ENCODE measurements at regions not wholly inside any gene's neighbourhood (a gene's known extent, or its start where the extent isn't known, plus 50 kb on each side); places are given as distances from the start of the nearest gene placed in this dataset.

- TF ChIP-seq ARID4A (CRISPR knock-in tag; IDR thresholded peaks at IDR 0.05; ENCODE audit: borderline replicate concordance), result peak; percentile 38; the same call in 1 of the 2 replicates
- peak; percentile 83; the same call in 1 of the 2 replicates for TF ChIP-seq MED13 (CRISPR knock-in tag; IDR thresholded peaks at IDR 0.05)
- peak; percentile 34; the same call in 1 of the 2 replicates for TF ChIP-seq DMAP1 (CRISPR knock-in tag; IDR thresholded peaks at IDR 0.05)
- TF ChIP-seq TBX2 (CRISPR knock-in tag; IDR thresholded peaks at IDR 0.05; ENCODE audit: borderline replicate concordance), result peak; percentile 68; the same call in 1 of the 2 replicates
- TF ChIP-seq ATF3 (CRISPR knock-in tag; IDR thresholded peaks at IDR 0.05), result peak; percentile 27; the same call in 1 of the 2 replicates
- peak; percentile 82 for TF ChIP-seq ELF3 (CRISPR knock-in tag; IDR thresholded peaks at IDR 0.05)
- TF ChIP-seq NFIC (IDR thresholded peaks at IDR 0.05; ENCODE audit: low read length), result peak; percentile 73; the same call in 1 of the 2 replicates
- TF ChIP-seq ZNF547 (CRISPR knock-in tag; IDR thresholded peaks at IDR 0.05), result no peak
- TF ChIP-seq NR2C2 (CRISPR knock-in tag; IDR thresholded peaks at IDR 0.05; ENCODE audit: borderline replicate concordance), result peak; percentile 27; the same call in 1 of the 2 replicates
- peak; percentile 52 for TF ChIP-seq HNF1A (IDR thresholded peaks at IDR 0.05; ENCODE audit: low read depth)
- peak; percentile 60; the same call in 1 of the 2 replicates for TF ChIP-seq HNF1A (CRISPR knock-in tag; IDR thresholded peaks at IDR 0.05; ENCODE audit: borderline replicate concordance)
- TF ChIP-seq FOXA3 (CRISPR knock-in tag; IDR thresholded peaks at IDR 0.05), result peak; percentile 37; the same call in 1 of the 2 replicates
- TF ChIP-seq SKI (IDR thresholded peaks at IDR 0.05; ENCODE audit: partially characterized antibody), result no peak
- TF ChIP-seq NFKBIZ (CRISPR knock-in tag; IDR thresholded peaks at IDR 0.05), result 0 out of 2 replicates have a peak, but pooled peaks have one; percentile 53
- no peak for TF ChIP-seq ZNF747 (CRISPR knock-in tag; IDR thresholded peaks at IDR 0.05; ENCODE audit: borderline replicate concordance)
- TF ChIP-seq ZNF772 (CRISPR knock-in tag; IDR thresholded peaks at IDR 0.05), result no peak
- TF ChIP-seq SOX5 (CRISPR knock-in tag; IDR thresholded peaks at IDR 0.05; ENCODE audit: borderline replicate concordance), result peak; percentile 28; the same call in 1 of the 2 replicates
- TF ChIP-seq FOXK1 (CRISPR knock-in tag; IDR thresholded peaks at IDR 0.05; ENCODE audit: borderline replicate concordance, low read depth), result peak; percentile 25; the same call in 1 of the 2 replicates
- TF ChIP-seq BCL6 (CRISPR knock-in tag; IDR thresholded peaks at IDR 0.05), result peak; percentile 50
- no peak for TF ChIP-seq REXO4 (CRISPR knock-in tag; IDR thresholded peaks at IDR 0.05; ENCODE audit: borderline replicate concordance)
Observed at GRCh38 chr1:43034195-43034658, 75.6 kb upstream of the SLC2A1 start (continued).

Measured in HepG2 (cell line).